Neural progenitor cell (in vitro differentiated cells): ENCODE measurements at regions not wholly inside any gene's neighbourhood (a gene's known extent, or its start where the extent isn't known, plus 50 kb on each side); places are given as distances from the start of the nearest gene placed in this dataset.

Experiments used
- DNase-seq: peaks from one replicate; pipeline ENCODE4 v3.0.0-alpha.2; 2016; ENCODE audit warnings: low spot score
- H2AFZ ChIP-seq: fragments of 200-600 bp; sonication (generic); replicated peaks from 2 replicates; pipeline ENCODE4 v1.6.1; 2016; ENCODE audit warnings: antibody characterized with exemption
- H3F3A ChIP-seq: fragments of 200-600 bp; sonication (generic); 2 replicates; pipeline ENCODE4 v1.6.1; 2016; ENCODE audit warnings: antibody characterized with exemption, low read depth
- H3K27ac ChIP-seq: fragments of 200-600 bp; sonication (generic); 2 replicates; pipeline ENCODE4 v1.5.1; 2016; ENCODE audit warnings: mild to moderate bottlenecking
- H3K27me3 ChIP-seq: fragments of 200-600 bp; sonication (generic); 2 replicates; pipeline ENCODE4 v1.6.1; 2016; ENCODE audit warnings: mild to moderate bottlenecking, moderate library complexity
- H3K36me3 ChIP-seq: fragments of 200-600 bp; sonication (generic); 2 replicates; pipeline ENCODE4 v1.5.1; 2016
- H3K4me1 ChIP-seq: fragments of 200-600 bp; sonication (generic); 2 replicates; pipeline ENCODE4 v1.6.1; 2016; ENCODE audit warnings: mixed run types
- H3K4me2 ChIP-seq: fragments of 200-600 bp; sonication (generic); 2 replicates; pipeline ENCODE4 v1.6.1; 2016
- H3K4me3 ChIP-seq: fragments of 200-600 bp; sonication (generic); 2 replicates; pipeline ENCODE4 v1.5.1; 2016
- H3K79me2 ChIP-seq: fragments of 200-600 bp; sonication (generic); 2 replicates; pipeline ENCODE4 v1.6.1; 2016; ENCODE audit warnings: low read depth
- H3K9ac ChIP-seq: fragments of 200-600 bp; sonication (generic); 2 replicates; pipeline ENCODE4 v1.6.1; 2016
- H3K9me3 ChIP-seq: fragments of 200-600 bp; sonication (generic); 2 replicates; pipeline ENCODE4 v1.5.1; 2016; ENCODE audit warnings: low read depth
- H4K20me1 ChIP-seq: fragments of 200-600 bp; sonication (generic); 2 replicates; pipeline ENCODE4 v1.6.1; 2016; ENCODE audit warnings: low read depth
- H3K27ac Mint-ChIP-seq: 3 replicates; pipeline ENCODE4 v1.8.0; 2021; ENCODE audit warnings: mixed read lengths
- H3K27me3 Mint-ChIP-seq: 2 replicates; pipeline ENCODE4 v1.8.0; 2022; ENCODE audit warnings: low read depth, mild to moderate bottlenecking, inconsistent platforms, moderate library complexity, mixed read lengths; ENCODE audit not compliant: insufficient read depth
- H3K36me3 Mint-ChIP-seq: 3 replicates; pipeline ENCODE4 v1.8.0; 2021; ENCODE audit warnings: mixed read lengths
- H3K4me1 Mint-ChIP-seq: 3 replicates; pipeline ENCODE4 v1.8.0; 2021; ENCODE audit warnings: mixed read lengths
- H3K4me3 Mint-ChIP-seq: 3 replicates; pipeline ENCODE4 v1.8.0; 2021; ENCODE audit warnings: mild to moderate bottlenecking, moderate library complexity, mixed read lengths
- H3K9me3 Mint-ChIP-seq: 3 replicates; pipeline ENCODE4 v1.8.0; 2020; ENCODE audit warnings: mixed read lengths
- CTCF ChIP-seq: fragments of 200-600 bp; sonication (generic); IDR thresholded peaks from 2 replicates; pipeline ENCODE4 v1.5.1; 2017; ENCODE audit warnings: antibody characterized with exemption, mild to moderate bottlenecking
- EZH2 ChIP-seq: fragments of 200-600 bp; sonication (generic); IDR thresholded peaks from 2 replicates; pipeline ENCODE4 v1.6.1; 2017; ENCODE audit warnings: antibody characterized with exemption, mild to moderate bottlenecking, moderate library complexity
- EZH2phosphoT487 ChIP-seq: fragments of 200-600 bp; sonication (generic); IDR thresholded peaks from 2 replicates; pipeline ENCODE4 v1.6.1; 2017; ENCODE audit warnings: antibody characterized with exemption

GRCh38 chr10:117444497-117445040, 69.3 kb upstream of the PDZD8 start:
- no peak for TF ChIP-seq CTCF
- TF ChIP-seq EZH2, result no peak
- TF ChIP-seq EZH2phosphoT487, result no peak
- H2AFZ ChIP-seq, result no peak overlapping the region
- H3K27ac Mint-ChIP-seq, result no peak overlapping the region
- no peak overlapping the region for H3K9ac ChIP-seq
- H3K4me3 Mint-ChIP-seq, result no peak overlapping the region
- peaks cover 9% of the 10 kb centered on the region for H3K4me1 ChIP-seq
- no peaks in the 10 kb centered on the region for H4K20me1 ChIP-seq
- no peaks in the 10 kb centered on the region for H3K79me2 ChIP-seq
- no peaks in the 10 kb centered on the region for H3K36me3 ChIP-seq
- no peaks in the 10 kb centered on the region for H3K9me3 ChIP-seq
- H3K27me3 ChIP-seq, result no peaks in the 10 kb centered on the region
- H3F3A ChIP-seq, result peaks cover 8% of the 10 kb centered on the region
- no peak overlapping the region for H3K27ac ChIP-seq
- no peak for DNase-seq
- no peak overlapping the region for H3K4me2 ChIP-seq
- no peak overlapping the region for H3K4me3 ChIP-seq
- H3K9me3 Mint-ChIP-seq, result peaks cover 15% of the 10 kb centered on the region
- H3K27me3 Mint-ChIP-seq, result peaks cover 10% of the 10 kb centered on the region
- H3K36me3 Mint-ChIP-seq, result peaks cover 2% of the 10 kb centered on the region
- peaks cover 16% of the 10 kb centered on the region for H3K4me1 Mint-ChIP-seq

- DNase-seq, result no peak
- peaks cover 12% of the 10 kb centered on the region for H3K4me1 Mint-ChIP-seq
- TF ChIP-seq EZH2, result no peak
- no peak for TF ChIP-seq CTCF
- TF ChIP-seq EZH2phosphoT487, result no peak
- no peak overlapping the region for H3K27ac Mint-ChIP-seq
- no peaks in the 10 kb centered on the region for H4K20me1 ChIP-seq
- peaks cover 2% of the 10 kb centered on the region for H3K36me3 Mint-ChIP-seq
- no peaks in the 10 kb centered on the region for H3K27me3 ChIP-seq
- no peak overlapping the region for H2AFZ ChIP-seq
- H3K4me2 ChIP-seq, result no peak overlapping the region
- H3K9ac ChIP-seq, result no peak overlapping the region
- H3K9me3 ChIP-seq, result no peaks in the 10 kb centered on the region
- no peak overlapping the region for H3K4me3 Mint-ChIP-seq
- H3F3A ChIP-seq, result peaks cover 2% of the 10 kb centered on the region
- peaks cover 3% of the 10 kb centered on the region for H3K4me1 ChIP-seq
- H3K4me3 ChIP-seq, result no peak overlapping the region
- H3K27ac ChIP-seq, result no peak overlapping the region
- peaks cover 15% of the 10 kb centered on the region for H3K9me3 Mint-ChIP-seq
- peaks cover 13% of the 10 kb centered on the region for H3K27me3 Mint-ChIP-seq
- no peaks in the 10 kb centered on the region for H3K79me2 ChIP-seq
- H3K36me3 ChIP-seq, result no peaks in the 10 kb centered on the region
These were observed 68.4 kb upstream of the PDZD8 start for GRCh38 chr10:117443686-117444041.

GRCh38 chr10:117442944-117443685, 67.9 kb upstream of the PDZD8 start:
- peak overlapping the region; percentile 67 for H2AFZ ChIP-seq
- H3K9ac ChIP-seq, result no peak overlapping the region
- H3K36me3 Mint-ChIP-seq, result peaks cover 2% of the 10 kb centered on the region
- H3K4me3 ChIP-seq, result no peak overlapping the region
- no peaks in the 10 kb centered on the region for H3K4me1 ChIP-seq
- no peaks in the 10 kb centered on the region for H3K9me3 ChIP-seq
- H3K4me1 Mint-ChIP-seq, result peaks cover 9% of the 10 kb centered on the region
- H3K4me3 Mint-ChIP-seq, result no peak overlapping the region
- no peak for TF ChIP-seq EZH2
- TF ChIP-seq CTCF, result peak; percentile 86
- no peak for TF ChIP-seq EZH2phosphoT487
- H3F3A ChIP-seq, result no peaks in the 10 kb centered on the region
- no peak overlapping the region for H3K27ac Mint-ChIP-seq
- no peaks in the 10 kb centered on the region for H4K20me1 ChIP-seq
- DNase-seq, result peak; percentile 87
- H3K4me2 ChIP-seq, result no peak overlapping the region
- peaks cover 15% of the 10 kb centered on the region for H3K9me3 Mint-ChIP-seq
- no peaks in the 10 kb centered on the region for H3K36me3 ChIP-seq
- H3K27me3 Mint-ChIP-seq, result peaks cover 13% of the 10 kb centered on the region
- no peak overlapping the region for H3K27ac ChIP-seq
- no peaks in the 10 kb centered on the region for H3K27me3 ChIP-seq
- H3K79me2 ChIP-seq, result no peaks in the 10 kb centered on the region
